Right lobe of liver (tissue), 6 donors: ENCODE measurements at regions not wholly inside any gene's neighbourhood (a gene's known extent, or its start where the extent isn't known, plus 50 kb on each side); places are given as distances from the start of the nearest gene placed in this dataset.
"Not testable (repeated sequence)": the region's sequence is repeated elsewhere in the genome, so short reads cannot be mapped to it uniquely, and the experiment has no call there.

Experiments used
- ATAC-seq, 4 donors: fragments of 200-7000 bp; cut with Tn5 transposase; one replicate each; pipeline ENCODE4 v1.9.1; 2020; ENCODE audit warnings: mild to moderate bottlenecking in 4 of 4, moderate library complexity in 4 of 4
- DNase-seq, 3 donors: peaks; one replicate each; pipeline ENCODE4 v3.0.0-alpha.2; 2020
- H3K27ac ChIP-seq, 3 donors: fragments of 200-600 bp; one replicate each; pipeline ENCODE4 v1.8.0; 2022
- H3K27me3 ChIP-seq, 2 donors: fragments of 200-600 bp; one replicate each; pipeline ENCODE4 v1.8.0; 2022
- H3K36me3 ChIP-seq, 4 donors: fragments of 200-600 bp; sonication (generic) in 1 of 4; one replicate each; pipeline versions ENCODE4 v1.5.1 to v1.8.0; 2017 to 2022; ENCODE audit warnings: control low read depth in 1 of 4
- H3K4me1 ChIP-seq, 4 donors: fragments of 200-600 bp; sonication (generic) in 1 of 4; one replicate each; pipeline versions ENCODE4 v1.5.1 to v1.8.0; 2017 to 2022; ENCODE audit warnings: control low read depth in 1 of 4
- H3K4me3 ChIP-seq, 3 donors: fragments of 200-600 bp; one replicate each; pipeline ENCODE4 v1.8.0; 2022
- H3K9me3 ChIP-seq, 4 donors: fragments of 200-600 bp; sonication (generic) in 1 of 4; one replicate each; pipeline versions ENCODE4 v1.5.1 to v1.8.0; 2017 to 2022; ENCODE audit warnings: control low read depth in 1 of 4
- POLR2A ChIP-seq: fragments of 450-650 bp; IDR thresholded peaks from one replicate; pipeline ENCODE4 v1.6.1; 2017; ENCODE audit warnings: antibody characterized with exemption, mild to moderate bottlenecking
- WGBS: methylation state at CpG from one replicate; pipeline ENCODE4 v1.1.6; 2018; ENCODE audit warnings: low coverage, low lambda C conversion rate; ENCODE audit not compliant: insufficient coverage; ENCODE audit errors: missing lambda C conversion rate; 5-methylcytosine and 5-hydroxymethylcytosine counted together
- intact Hi-C, 2 donors: fragments of 100-400 bp; cut with DNase I; formaldehyde crosslinking; loops; one replicate each; pipeline versions ENCODE4 v1.11.2 to v1.14.1; 2022
- TF ChIP-seq, protein P1 (sequence below), 4 donors: fragments of 200-600 bp in 3 of 4; fragments of 450-650 bp in 1 of 4; IDR thresholded peaks; one replicate each; pipeline versions ENCODE4 v1.5.1 to v1.8.0; 2016 to 2022; ENCODE audit warnings: antibody characterized with exemption in 4 of 4, mild to moderate bottlenecking in 2 of 4
- donor health status: DM: no; HTN: yes; CAD: no.
- donor health status: DM: no; HTN: no; CAD: no.
- donor health status: DM: no; HTN: no; CAD: no.
- donor health status: DM: no; HTN: yes; CAD: no.
- donor health status: DM: no; HTN: yes; CAD: no.

DNA sequence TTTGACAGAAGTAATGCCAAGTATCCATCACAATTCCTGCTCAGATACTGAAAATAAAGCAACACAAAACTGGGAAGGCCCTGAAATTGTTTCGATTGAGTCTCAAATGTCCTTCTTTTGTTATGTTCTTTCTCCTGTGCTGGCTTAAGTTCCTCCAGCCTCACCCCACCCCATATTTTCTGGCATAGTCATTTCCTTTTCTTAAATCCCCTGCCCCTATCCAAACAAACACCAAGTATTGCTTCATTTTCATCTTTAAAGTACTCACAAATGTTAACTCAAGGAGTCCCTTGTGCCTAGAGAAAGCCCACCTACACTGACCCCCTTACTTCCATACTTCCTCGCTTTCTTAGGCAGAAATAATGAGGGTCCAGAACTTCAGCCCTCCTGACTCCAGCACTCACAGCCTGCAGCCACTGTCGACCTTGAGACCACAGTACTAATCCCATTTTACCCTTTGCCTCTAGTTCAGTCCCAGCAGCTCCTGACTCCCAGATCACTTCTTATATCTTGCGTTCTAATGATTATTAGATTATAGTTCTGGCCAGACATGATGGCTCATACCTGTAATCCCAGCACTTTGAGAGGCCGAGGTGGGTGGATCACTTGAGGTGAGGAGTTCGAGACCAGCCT lies 73.2 kb upstream of the ST8SIA6 start:
- Histone ChIP-seq H3K27me3 (no peaks in the 10 kb centered on the region), H3K4me3 (no peak overlapping the region), H3K4me1 (no peaks in the 10 kb centered on the region), H3K27ac (no peak overlapping the region), H3K36me3 (no peaks in the 10 kb centered on the region), H3K9me3 (no peaks in the 10 kb centered on the region)
- TF ChIP-seq POLR2A = no peak
- TF ChIP-seq, protein P1, sequence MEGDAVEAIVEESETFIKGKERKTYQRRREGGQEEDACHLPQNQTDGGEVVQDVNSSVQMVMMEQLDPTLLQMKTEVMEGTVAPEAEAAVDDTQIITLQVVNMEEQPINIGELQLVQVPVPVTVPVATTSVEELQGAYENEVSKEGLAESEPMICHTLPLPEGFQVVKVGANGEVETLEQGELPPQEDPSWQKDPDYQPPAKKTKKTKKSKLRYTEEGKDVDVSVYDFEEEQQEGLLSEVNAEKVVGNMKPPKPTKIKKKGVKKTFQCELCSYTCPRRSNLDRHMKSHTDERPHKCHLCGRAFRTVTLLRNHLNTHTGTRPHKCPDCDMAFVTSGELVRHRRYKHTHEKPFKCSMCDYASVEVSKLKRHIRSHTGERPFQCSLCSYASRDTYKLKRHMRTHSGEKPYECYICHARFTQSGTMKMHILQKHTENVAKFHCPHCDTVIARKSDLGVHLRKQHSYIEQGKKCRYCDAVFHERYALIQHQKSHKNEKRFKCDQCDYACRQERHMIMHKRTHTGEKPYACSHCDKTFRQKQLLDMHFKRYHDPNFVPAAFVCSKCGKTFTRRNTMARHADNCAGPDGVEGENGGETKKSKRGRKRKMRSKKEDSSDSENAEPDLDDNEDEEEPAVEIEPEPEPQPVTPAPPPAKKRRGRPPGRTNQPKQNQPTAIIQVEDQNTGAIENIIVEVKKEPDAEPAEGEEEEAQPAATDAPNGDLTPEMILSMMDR (IDR thresholded peaks at IDR 0.05) = no peak
- ATAC-seq = no peak
- no peak for DNase-seq
- WGBS = 50% methylated on average over 6 of the region's 6 CpGs
- intact Hi-C loops = no loop called here

DNA sequence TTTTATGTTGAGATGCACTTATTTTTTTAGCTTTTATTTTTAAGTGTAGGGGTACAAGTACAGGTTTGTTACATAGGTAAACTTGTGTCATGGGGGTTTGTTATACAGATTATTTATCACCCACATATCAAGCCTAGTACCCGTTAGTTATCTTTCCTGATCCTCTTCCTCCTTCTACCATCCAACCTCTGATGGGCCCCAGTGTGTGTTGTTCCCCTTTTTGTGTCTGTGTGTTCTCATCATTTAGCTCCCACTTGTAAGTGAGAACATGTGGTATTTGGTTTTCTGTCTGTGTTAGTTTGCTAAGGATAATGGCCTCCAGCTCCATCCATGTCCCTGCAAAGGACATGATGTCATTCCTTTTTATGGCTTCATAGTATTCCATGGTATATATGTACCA lies 72.2 kb upstream of the ST8SIA6 start:
- intact Hi-C loops, H3K9me3 ChIP-seq, H3K36me3 ChIP-seq, ATAC-seq, H3K4me3 ChIP-seq, H3K4me1 ChIP-seq, DNase-seq, H3K27me3 ChIP-seq, H3K27ac ChIP-seq: not testable (repeated sequence)
- WGBS = 35% methylated on average over 1 of the region's 1 CpG

DNA sequence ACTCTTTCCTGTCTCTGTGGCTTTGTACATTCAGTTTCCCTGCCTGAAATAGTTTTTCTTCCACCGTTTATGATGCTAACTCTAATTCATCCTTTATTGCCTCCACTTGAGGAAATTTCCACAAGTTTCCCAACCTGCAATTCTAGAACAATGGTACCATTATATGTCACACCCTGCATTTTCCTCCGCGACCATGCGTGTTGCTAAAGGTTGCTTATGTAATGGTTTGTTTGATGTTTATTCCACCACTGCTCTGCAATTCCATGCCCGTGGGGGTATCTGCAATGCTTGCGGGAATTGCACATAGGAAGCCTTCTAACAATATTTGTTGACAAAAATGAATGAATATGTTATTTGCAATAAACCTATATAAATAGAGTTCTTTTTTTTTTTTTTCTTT lies 69.5 kb upstream of the ST8SIA6 start:
- ATAC-seq (no peak), DNase-seq (no peak)
- intact Hi-C loops = no loop called here
- no peaks in the 10 kb centered on the region for H3K9me3 ChIP-seq
- no peak overlapping the region for H3K4me3 ChIP-seq
- H3K27ac ChIP-seq = no peak overlapping the region
- no peaks in the 10 kb centered on the region for H3K36me3 ChIP-seq
- no peaks in the 10 kb centered on the region for H3K27me3 ChIP-seq
- 79% methylated on average over 6 of the region's 6 CpGs for WGBS
- no peaks in the 10 kb centered on the region for H3K4me1 ChIP-seq
- no peak for TF ChIP-seq POLR2A
- TF ChIP-seq, protein P1 (IDR thresholded peaks at IDR 0.05) = no peak

DNA sequence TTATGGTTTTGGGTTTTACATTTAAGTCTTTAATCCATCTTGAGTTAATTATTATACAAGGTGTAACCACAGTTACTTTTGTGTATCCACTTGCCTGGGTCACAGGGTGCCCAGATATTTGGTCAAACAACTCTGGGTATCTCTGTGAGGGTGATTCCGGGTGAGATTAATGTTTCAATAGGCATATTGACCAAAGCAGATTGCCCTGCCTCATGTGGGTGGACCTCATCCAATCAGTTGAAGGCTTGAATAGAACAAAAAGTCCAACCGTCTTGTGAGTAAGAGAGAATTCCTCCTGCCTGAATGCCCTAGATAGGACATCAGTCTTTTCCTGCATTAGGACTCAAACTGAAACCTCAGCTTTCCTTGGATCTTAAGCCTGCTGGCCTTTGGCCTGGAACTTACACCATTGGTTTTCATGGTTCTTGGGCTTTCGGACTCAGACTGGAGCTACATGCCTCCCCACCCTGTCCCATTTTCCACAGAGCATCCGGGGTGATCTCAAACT lies 68.9 kb upstream of the ST8SIA6 start:
- 68% methylated on average over 2 of the region's 4 CpGs for WGBS
- intact Hi-C loops = no loop called here
- DNase-seq (no peak), ATAC-seq (no peak)
- H3K27ac ChIP-seq = no peak overlapping the region
- no peaks in the 10 kb centered on the region for H3K27me3 ChIP-seq
- TF ChIP-seq, protein P1 (IDR thresholded peaks at IDR 0.05) = no peak
- no peak for TF ChIP-seq POLR2A
- no peak overlapping the region for H3K4me3 ChIP-seq
- no peaks in the 10 kb centered on the region for H3K36me3 ChIP-seq
- no peaks in the 10 kb centered on the region for H3K9me3 ChIP-seq
- no peaks in the 10 kb centered on the region for H3K4me1 ChIP-seq

DNA sequence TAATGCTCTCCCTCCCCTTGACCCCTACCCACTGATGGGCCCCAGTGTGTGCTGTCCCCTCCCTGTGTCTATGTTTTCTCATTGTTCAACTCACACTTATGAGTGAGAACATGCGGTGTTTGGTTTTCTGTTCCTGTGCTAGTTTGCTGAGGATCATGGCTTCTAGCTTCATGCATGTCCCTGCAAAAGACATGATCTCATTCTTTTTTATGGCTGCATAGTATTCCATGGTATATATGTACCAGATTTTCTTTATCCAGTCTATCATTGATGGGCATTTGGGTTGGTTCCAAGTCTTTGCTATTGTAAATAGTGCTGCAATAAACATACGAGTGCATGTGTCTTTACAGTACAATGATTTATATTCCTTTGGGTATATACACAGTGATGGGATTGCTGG lies 67.9 kb upstream of the ST8SIA6 start:
- WGBS = 62% methylated on average over 2 of the region's 2 CpGs
- ATAC-seq, H3K4me1 ChIP-seq, H3K9me3 ChIP-seq, intact Hi-C loops, H3K4me3 ChIP-seq, H3K27me3 ChIP-seq, DNase-seq, H3K36me3 ChIP-seq, H3K27ac ChIP-seq: not testable (repeated sequence)

DNA sequence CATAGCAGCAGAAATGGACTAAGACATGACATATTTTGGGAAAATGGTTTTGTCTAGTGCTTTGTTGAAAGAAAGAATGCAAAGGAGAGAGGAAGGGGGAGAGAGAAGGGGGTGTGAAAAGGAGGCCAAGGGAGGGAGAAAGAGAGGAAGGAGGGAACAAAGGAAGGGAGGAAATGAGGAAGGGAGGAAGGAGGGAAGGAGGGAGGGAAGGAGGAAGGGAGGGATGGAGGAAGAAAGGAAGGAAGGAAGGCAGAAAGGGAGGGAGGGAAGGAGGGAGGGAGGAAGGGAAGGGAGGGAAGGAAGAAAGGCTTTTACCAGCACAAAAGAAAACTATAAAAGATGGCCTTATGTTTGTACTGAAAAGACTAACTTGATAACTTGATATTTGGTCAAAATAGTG lies 65.1 kb upstream of the ST8SIA6 start:
- DNase-seq (no peak), ATAC-seq (no peak)
- Histone ChIP-seq H3K4me1 (no peaks in the 10 kb centered on the region), H3K27me3 (no peaks in the 10 kb centered on the region), H3K36me3 (no peaks in the 10 kb centered on the region), H3K4me3 (no peak overlapping the region), H3K27ac (no peak overlapping the region), H3K9me3 (no peaks in the 10 kb centered on the region)
- TF ChIP-seq POLR2A = no peak
- TF ChIP-seq, protein P1 (IDR thresholded peaks at IDR 0.05) = no peak
- intact Hi-C loops = no loop called here
